CD8-positive, alpha-beta memory T cell (primary cell): ENCODE measurements at regions not wholly inside any gene's neighbourhood (a gene's known extent, or its start where the extent isn't known, plus 50 kb on each side); places are given as distances from the start of the nearest gene placed in this dataset.

Source experiments
- CTCF ChIA-PET: fragments of 350-600 bp; sonication (Branson Sonifier 250); formaldehyde crosslinking; loops from one replicate; lab custom pipeline; 2021; ENCODE audit warnings: antibody characterized with exemption; lab: Charles Lee
- POLR2A ChIA-PET: fragments of 350-600 bp; sonication (Branson Sonifier 250); formaldehyde crosslinking; loops from one replicate; lab custom pipeline; 2021; ENCODE audit warnings: antibody characterized with exemption; lab: Charles Lee
- DNase-seq, 5 donors: peaks; one replicate each; pipeline versions ENCODE4 v3.0.0 to v3.0.0-alpha.2; 2020 to 2022; ENCODE audit warnings: mixed read lengths in 1 of 5
- H3K27ac ChIP-seq: one replicate; pipeline ENCODE4 v1.7.0; 2013; ENCODE audit warnings: low read depth, mild to moderate bottlenecking, low read length, moderate library complexity
- H3K27me3 ChIP-seq: 2 replicates; pipeline ENCODE4 v1.7.0; 2013; ENCODE audit warnings: low read length, mild to moderate bottlenecking; ENCODE audit not compliant: insufficient read depth, poor library complexity, severe bottlenecking
- H3K36me3 ChIP-seq: 2 replicates; pipeline ENCODE4 v1.7.0; 2013; ENCODE audit warnings: mild to moderate bottlenecking, low read length, moderate library complexity; ENCODE audit not compliant: insufficient read depth
- H3K4me1 ChIP-seq: 2 replicates; pipeline ENCODE4 v1.7.0; 2013; ENCODE audit warnings: mild to moderate bottlenecking, low read length, moderate library complexity; ENCODE audit not compliant: insufficient read depth
- H3K4me3 ChIP-seq: 2 replicates; pipeline ENCODE4 v1.7.0; 2013; ENCODE audit warnings: mild to moderate bottlenecking, low read length
- H3K9me3 ChIP-seq: 2 replicates; pipeline ENCODE4 v1.7.0; 2013; ENCODE audit warnings: mild to moderate bottlenecking, low read length
- H3K27ac Mint-ChIP-seq, 8 donors: one replicate each; pipeline ENCODE4 v1.8.0; 2020 to 2021; ENCODE audit warnings: mixed read lengths in 8 of 8, mild to moderate bottlenecking in 6 of 8, inconsistent platforms in 3 of 8, moderate library complexity in 3 of 8
- H3K27me3 Mint-ChIP-seq, 2 donors: one replicate each; pipeline ENCODE4 v1.8.0; 2020 to 2021; ENCODE audit warnings: mixed read lengths in 2 of 2, mild to moderate bottlenecking in 1 of 2, moderate library complexity in 1 of 2
- H3K36me3 Mint-ChIP-seq, 3 donors: one replicate each; pipeline ENCODE4 v1.8.0; 2020 to 2021; ENCODE audit warnings: mixed read lengths in 3 of 3, inconsistent platforms in 1 of 3, mild to moderate bottlenecking in 1 of 3
- H3K4me1 Mint-ChIP-seq, 3 donors: one replicate each; pipeline ENCODE4 v1.8.0; 2020 to 2021; ENCODE audit warnings: mixed read lengths in 3 of 3, inconsistent platforms in 1 of 3, mild to moderate bottlenecking in 1 of 3
- H3K4me3 Mint-ChIP-seq, 7 donors: one replicate each; pipeline ENCODE4 v1.8.0; 2020 to 2021; ENCODE audit warnings: mixed read lengths in 7 of 7, mild to moderate bottlenecking in 6 of 7, moderate library complexity in 4 of 7, inconsistent platforms in 2 of 7
- H3K9me3 Mint-ChIP-seq, 5 donors: one replicate each; pipeline ENCODE4 v1.8.0; 2020 to 2022; ENCODE audit warnings: mixed read lengths in 5 of 5, mild to moderate bottlenecking in 3 of 5, moderate library complexity in 2 of 5, inconsistent platforms in 1 of 5

GRCh38 chr6:167738386-167738785 is 88.3 kb upstream of the AFDN start:
- CTCF ChIA-PET: no interaction called here
- Histone ChIP-seq H3K27ac (no peak overlapping the region), H3K4me3 (no peak overlapping the region), H3K27me3 (no peaks in the 10 kb centered on the region), H3K9me3 (no peaks in the 10 kb centered on the region), H3K4me1 (no peaks in the 10 kb centered on the region), H3K36me3 (no peaks in the 10 kb centered on the region)
- Mint-ChIP-seq H3K4me3 (no peak overlapping the region), H3K9me3 (peaks cover 0 to 3% (median 0%) of the 10 kb centered on the region in 5 donors), H3K27ac (no peak overlapping the region), H3K36me3 (no peaks in the 10 kb centered on the region), H3K4me1 (no peaks in the 10 kb centered on the region), H3K27me3 (peaks cover 0 to 7% of the 10 kb centered on the region in 2 donors)
- POLR2A ChIA-PET: no interaction called here
- DNase-seq: no peak

GRCh38 chr6:167739721-167740475 is 86.8 kb upstream of the AFDN start:
- Mint-ChIP-seq H3K36me3 (no peaks in the 10 kb centered on the region), H3K4me3 (no peak overlapping the region), H3K27me3 (peaks cover 0 to 7% of the 10 kb centered on the region in 2 donors), H3K27ac (no peak overlapping the region), H3K4me1 (no peaks in the 10 kb centered on the region), H3K9me3 (peaks cover 0 to 3% (median 0%) of the 10 kb centered on the region in 5 donors)
- Histone ChIP-seq H3K27me3 (no peaks in the 10 kb centered on the region), H3K27ac (no peak overlapping the region), H3K36me3 (no peaks in the 10 kb centered on the region), H3K4me3 (no peak overlapping the region), H3K4me1 (no peaks in the 10 kb centered on the region), H3K9me3 (no peaks in the 10 kb centered on the region)
- CTCF ChIA-PET: no interaction called here
- POLR2A ChIA-PET: no interaction called here
- no peak for DNase-seq

DNA sequence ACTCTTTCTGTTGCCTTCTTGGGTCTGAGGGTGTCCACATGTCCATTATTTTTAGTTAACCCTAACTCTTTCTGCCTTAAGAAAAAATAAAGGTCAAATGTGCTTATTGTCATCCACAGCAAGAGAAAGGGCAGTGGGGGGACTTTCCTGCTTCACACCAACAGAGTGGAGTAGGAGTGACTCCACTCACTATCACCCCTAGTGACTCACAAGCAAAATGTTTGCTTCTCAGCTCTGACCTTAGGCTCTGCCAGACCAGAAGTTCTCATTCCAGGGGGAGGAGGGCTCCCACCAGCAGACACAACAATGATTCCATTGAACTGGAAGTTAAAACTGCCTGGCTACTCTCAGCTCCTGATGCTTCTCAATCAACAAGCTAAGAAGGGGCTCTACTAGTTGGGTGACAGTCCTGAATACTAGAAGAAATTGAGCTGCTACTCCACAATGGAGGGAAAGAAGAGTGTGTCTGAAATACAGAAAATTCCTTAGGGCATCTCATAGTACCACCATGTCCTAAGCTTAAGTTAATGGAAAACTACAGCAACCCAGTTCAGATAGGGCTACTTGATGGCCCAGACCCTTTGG is 83.9 kb upstream of the AFDN start:
- no peak overlapping the region for H3K4me3 ChIP-seq
- H3K4me3 Mint-ChIP-seq: no peak overlapping the region
- no peaks in the 10 kb centered on the region for H3K9me3 ChIP-seq
- H3K36me3 Mint-ChIP-seq: no peaks in the 10 kb centered on the region
- H3K36me3 ChIP-seq: no peaks in the 10 kb centered on the region
- H3K27me3 ChIP-seq: no peaks in the 10 kb centered on the region
- no peak overlapping the region for H3K27ac ChIP-seq
- no peaks in the 10 kb centered on the region for H3K4me1 Mint-ChIP-seq
- ChIA-PET POLR2A (no interaction called here), CTCF (no interaction called here)
- peaks cover 4 to 8% of the 10 kb centered on the region in 2 donors for H3K27me3 Mint-ChIP-seq
- no peak overlapping the region for H3K27ac Mint-ChIP-seq
- H3K9me3 Mint-ChIP-seq: peaks cover 0 to 2% (median 0%) of the 10 kb centered on the region in 5 donors
- DNase-seq: no peak
- H3K4me1 ChIP-seq: no peaks in the 10 kb centered on the region

DNA sequence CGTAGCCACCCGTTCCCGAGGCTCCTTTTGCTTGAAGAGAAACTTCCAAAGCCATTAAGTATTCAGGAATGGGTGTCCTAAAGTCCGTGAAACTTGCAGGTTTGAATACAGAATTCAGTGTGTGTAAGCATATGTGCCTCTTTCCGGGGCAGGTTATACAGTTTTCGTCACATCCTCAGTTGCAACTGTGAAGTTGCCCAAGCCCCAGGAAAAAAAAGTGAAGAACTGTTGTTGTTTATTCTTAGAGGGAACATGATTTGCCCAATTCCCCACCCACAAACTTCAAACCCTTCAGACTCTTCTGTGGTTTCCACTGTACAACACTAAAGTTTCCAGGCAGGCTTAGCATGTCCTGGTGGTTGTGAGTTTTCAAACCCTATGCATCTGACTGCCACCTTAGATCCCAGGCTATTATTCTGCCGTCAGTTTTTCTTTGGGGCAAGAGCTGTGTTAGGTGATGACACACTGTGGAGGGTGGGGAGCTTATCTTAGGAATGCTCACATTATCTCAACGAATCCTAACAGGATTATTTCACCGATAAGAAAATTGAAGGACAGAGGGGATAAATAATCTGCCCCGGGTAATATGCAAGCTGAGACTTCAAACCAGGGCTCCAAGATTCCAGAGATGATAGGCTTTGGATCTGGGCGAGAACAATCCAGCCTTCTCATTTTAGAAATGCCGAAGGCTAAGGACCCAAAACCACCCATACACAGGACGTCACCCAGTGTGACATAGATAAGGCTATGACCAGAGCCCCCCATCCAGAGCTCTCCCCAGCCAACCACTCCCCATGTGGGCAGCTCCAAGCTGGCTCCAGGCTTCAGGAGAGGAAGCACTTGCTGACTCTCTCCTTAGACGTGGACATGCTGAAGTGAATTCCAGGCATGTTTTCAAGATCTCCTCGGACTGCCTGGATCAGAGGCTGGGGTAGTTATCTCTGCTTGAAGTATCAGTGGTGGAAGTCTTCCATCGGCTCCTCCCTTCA is 81.7 kb upstream of the AFDN start:
- Mint-ChIP-seq H3K4me3 (no peak overlapping the region), H3K36me3 (no peaks in the 10 kb centered on the region), H3K27me3 (peaks cover 4 to 6% of the 10 kb centered on the region in 2 donors), H3K9me3 (peaks cover 0 to 2% (median 0%) of the 10 kb centered on the region in 5 donors), H3K4me1 (no peaks in the 10 kb centered on the region), H3K27ac (no peak overlapping the region)
- no peaks in the 10 kb centered on the region for H3K36me3 ChIP-seq
- no peak overlapping the region for H3K27ac ChIP-seq
- H3K9me3 ChIP-seq: no peaks in the 10 kb centered on the region
- H3K4me1 ChIP-seq: no peaks in the 10 kb centered on the region
- ChIA-PET CTCF (no interaction called here), POLR2A (no interaction called here)
- DNase-seq: no peak
- no peak overlapping the region for H3K4me3 ChIP-seq
- H3K27me3 ChIP-seq: no peaks in the 10 kb centered on the region

- H3K4me3 Mint-ChIP-seq: no peak overlapping the region
- peaks cover 4% of the 10 kb centered on the region in 2 donors for H3K27me3 Mint-ChIP-seq
- Histone ChIP-seq H3K27me3 (no peaks in the 10 kb centered on the region), H3K4me3 (no peak overlapping the region), H3K27ac (no peak overlapping the region), H3K9me3 (no peaks in the 10 kb centered on the region), H3K36me3 (no peaks in the 10 kb centered on the region), H3K4me1 (no peaks in the 10 kb centered on the region)
- CTCF ChIA-PET: no interaction called here
- no peaks in the 10 kb centered on the region for H3K4me1 Mint-ChIP-seq
- no peak for DNase-seq
- no peaks in the 10 kb centered on the region for H3K36me3 Mint-ChIP-seq
- peaks cover 0 to 2% (median 0%) of the 10 kb centered on the region in 5 donors for H3K9me3 Mint-ChIP-seq
- POLR2A ChIA-PET: no interaction called here
- H3K27ac Mint-ChIP-seq: no peak overlapping the region
These were observed 80.9 kb upstream of the AFDN start for GRCh38 chr6:167745670-167746389.

GRCh38 chr6:167746390-167746907 is 80.3 kb upstream of the AFDN start:
- H3K27ac Mint-ChIP-seq: no peak overlapping the region
- peaks cover 3 to 4% of the 10 kb centered on the region in 2 donors for H3K27me3 Mint-ChIP-seq
- H3K4me1 ChIP-seq: no peaks in the 10 kb centered on the region
- H3K4me3 Mint-ChIP-seq: no peak overlapping the region
- DNase-seq: no peak
- H3K36me3 ChIP-seq: no peaks in the 10 kb centered on the region
- no peaks in the 10 kb centered on the region for H3K9me3 ChIP-seq
- peaks cover 0 to 2% (median 0%) of the 10 kb centered on the region in 5 donors for H3K9me3 Mint-ChIP-seq
- no peak overlapping the region for H3K27ac ChIP-seq
- no peaks in the 10 kb centered on the region for H3K36me3 Mint-ChIP-seq
- no peaks in the 10 kb centered on the region for H3K27me3 ChIP-seq
- ChIA-PET CTCF (no interaction called here), POLR2A (no interaction called here)
- no peak overlapping the region for H3K4me3 ChIP-seq
- H3K4me1 Mint-ChIP-seq: no peaks in the 10 kb centered on the region

- no peaks in the 10 kb centered on the region for H3K9me3 ChIP-seq
- peaks cover 0 to 2% (median 0%) of the 10 kb centered on the region in 5 donors for H3K9me3 Mint-ChIP-seq
- peaks cover 2 to 4% of the 10 kb centered on the region in 2 donors for H3K27me3 Mint-ChIP-seq
These were observed 79.7 kb upstream of the AFDN start for GRCh38 chr6:167746975-167747374.

More at GRCh38 chr6:167746975-167747374, 79.7 kb upstream of the AFDN start:
- Mint-ChIP-seq H3K4me1 (no peaks in the 10 kb centered on the region), H3K4me3 (no peak overlapping the region), H3K36me3 (no peaks in the 10 kb centered on the region), H3K27ac (no peak overlapping the region)
- Histone ChIP-seq H3K36me3 (no peaks in the 10 kb centered on the region), H3K27me3 (no peaks in the 10 kb centered on the region), H3K4me1 (no peaks in the 10 kb centered on the region), H3K4me3 (no peak overlapping the region), H3K27ac (no peak overlapping the region)
- ChIA-PET CTCF (no interaction called here), POLR2A (no interaction called here)
- no peak for DNase-seq
